Fibroblast of villous mesenchyme (primary cell): ENCODE measurements at regions not wholly inside any gene's neighbourhood (a gene's known extent, or its start where the extent isn't known, plus 50 kb on each side); places are given as distances from the start of the nearest gene placed in this dataset.

Experiments
- DNase-seq: peaks from one replicate; pipeline ENCODE4 v3.0.0-alpha.2; 2010; ENCODE audit warnings: low read depth
- H3K4me3 ChIP-seq: 2 replicates; pipeline ENCODE4 v1.5.1; 2011; ENCODE audit warnings: low read depth, mild to moderate bottlenecking, low read length
- TF ChIP-seq, protein P1 (sequence below): IDR thresholded peaks from 2 replicates; pipeline ENCODE4 v1.5.1; 2012; ENCODE audit warnings: low read depth, mild to moderate bottlenecking, low read length; ENCODE audit not compliant: insufficient read depth

DNA sequence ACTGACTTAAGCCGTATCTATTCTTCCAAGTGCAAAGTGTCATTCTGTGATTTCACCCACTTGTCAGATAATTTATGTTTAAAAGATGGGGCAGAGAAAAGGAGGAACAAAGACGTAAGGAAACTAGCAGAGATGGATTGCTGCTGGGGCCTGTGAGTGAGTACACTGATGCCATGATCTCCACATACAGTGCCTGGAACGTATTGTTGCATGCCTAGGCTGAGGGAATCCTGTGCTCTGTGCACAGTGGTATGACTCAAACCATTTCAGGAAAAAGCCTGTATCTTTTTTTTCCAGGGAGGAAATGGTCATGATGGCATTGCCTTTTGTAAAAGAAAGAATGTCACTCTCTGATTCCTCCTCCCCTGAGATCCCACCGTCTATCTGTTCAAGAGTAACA, 359.5 kb upstream of the ADAMTS16 start:
- TF ChIP-seq, protein P1, sequence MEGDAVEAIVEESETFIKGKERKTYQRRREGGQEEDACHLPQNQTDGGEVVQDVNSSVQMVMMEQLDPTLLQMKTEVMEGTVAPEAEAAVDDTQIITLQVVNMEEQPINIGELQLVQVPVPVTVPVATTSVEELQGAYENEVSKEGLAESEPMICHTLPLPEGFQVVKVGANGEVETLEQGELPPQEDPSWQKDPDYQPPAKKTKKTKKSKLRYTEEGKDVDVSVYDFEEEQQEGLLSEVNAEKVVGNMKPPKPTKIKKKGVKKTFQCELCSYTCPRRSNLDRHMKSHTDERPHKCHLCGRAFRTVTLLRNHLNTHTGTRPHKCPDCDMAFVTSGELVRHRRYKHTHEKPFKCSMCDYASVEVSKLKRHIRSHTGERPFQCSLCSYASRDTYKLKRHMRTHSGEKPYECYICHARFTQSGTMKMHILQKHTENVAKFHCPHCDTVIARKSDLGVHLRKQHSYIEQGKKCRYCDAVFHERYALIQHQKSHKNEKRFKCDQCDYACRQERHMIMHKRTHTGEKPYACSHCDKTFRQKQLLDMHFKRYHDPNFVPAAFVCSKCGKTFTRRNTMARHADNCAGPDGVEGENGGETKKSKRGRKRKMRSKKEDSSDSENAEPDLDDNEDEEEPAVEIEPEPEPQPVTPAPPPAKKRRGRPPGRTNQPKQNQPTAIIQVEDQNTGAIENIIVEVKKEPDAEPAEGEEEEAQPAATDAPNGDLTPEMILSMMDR, result no peak

GRCh38 chr5:4781299-4781698, 358.8 kb upstream of the ADAMTS16 start:
- TF ChIP-seq, protein P1, result no peak
- no peak for DNase-seq
- no peak overlapping the region for H3K4me3 ChIP-seq

More for the DNA sequence above, 359.5 kb upstream of the ADAMTS16 start:
- H3K4me3 ChIP-seq, result no peak overlapping the region
- no peak for DNase-seq

DNA sequence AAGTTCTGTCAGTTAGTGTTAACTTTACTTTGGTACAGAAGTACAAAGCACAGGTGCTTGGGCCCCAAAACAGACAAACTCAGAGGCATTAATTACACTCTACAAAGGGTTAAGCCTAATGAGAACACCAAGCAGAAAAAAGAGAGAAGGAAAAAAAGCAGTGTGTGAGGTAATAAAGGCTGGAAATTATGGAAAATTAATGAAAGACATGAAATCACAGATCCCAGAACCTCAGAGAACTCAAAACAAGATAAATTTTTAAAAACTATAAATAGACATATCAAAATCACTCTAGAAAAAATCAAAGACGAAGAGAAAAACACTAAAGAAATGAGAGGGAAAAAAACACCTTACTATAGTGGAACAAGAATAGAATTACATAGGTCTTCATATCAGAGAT, 354.2 kb upstream of the ADAMTS16 start:
- no peak overlapping the region for H3K4me3 ChIP-seq
- TF ChIP-seq, protein P1, result no peak
- no peak for DNase-seq

- TF ChIP-seq, protein P1, result no peak
- DNase-seq, result no peak
- H3K4me3 ChIP-seq, result no peak overlapping the region
These were observed 342.7 kb upstream of the ADAMTS16 start for GRCh38 chr5:4797445-4797844.

GRCh38 chr5:4802044-4802443, 338.1 kb upstream of the ADAMTS16 start:
- TF ChIP-seq, protein P1, result no peak
- no peak for DNase-seq
- no peak overlapping the region for H3K4me3 ChIP-seq

GRCh38 chr5:4804691-4805360, 335.3 kb upstream of the ADAMTS16 start:
- TF ChIP-seq, protein P1, result no peak
- no peak for DNase-seq
- no peak overlapping the region for H3K4me3 ChIP-seq

GRCh38 chr5:4815002-4815401, 325.1 kb upstream of the ADAMTS16 start:
- TF ChIP-seq, protein P1, result no peak
- DNase-seq, result no peak

More at GRCh38 chr5:4815002-4815401, 325.1 kb upstream of the ADAMTS16 start:
- no peak overlapping the region for H3K4me3 ChIP-seq
